ENCODE measurements at regions not wholly inside any gene's neighbourhood (a gene's known extent, or its start where the extent isn't known, plus 50 kb on each side); places are given as distances from the start of the nearest gene placed in this dataset.

- DNase-seq = no peak
- no peaks in the 10 kb centered on the region for H3K9me3 ChIP-seq (replicated peaks)
- H3K36me3 ChIP-seq = no peaks in the 10 kb centered on the region
- H3K27ac ChIP-seq = no peak overlapping the region
- no peaks in the 10 kb centered on the region for H3K4me1 ChIP-seq
- no peak overlapping the region for H3K4me3 ChIP-seq
- H3K27me3 ChIP-seq = no peaks in the 10 kb centered on the region
Measured at GRCh38 chr4:166458756-166459155, 585.7 kb downstream of the TLL1 start.

- no peak overlapping the region for H3K27ac ChIP-seq
- no peaks in the 10 kb centered on the region for H3K36me3 ChIP-seq
- no peaks in the 10 kb centered on the region for H3K27me3 ChIP-seq
- no peaks in the 10 kb centered on the region for H3K9me3 ChIP-seq (replicated peaks)
- no peak for DNase-seq
- H3K4me1 ChIP-seq = no peaks in the 10 kb centered on the region
- H3K4me3 ChIP-seq = no peak overlapping the region
Measured at GRCh38 chr4:166459621-166460020, 586.6 kb downstream of the TLL1 start.

GRCh38 chr4:166460769-166461550 is 587.9 kb downstream of the TLL1 start:
- no peak overlapping the region for H3K27ac ChIP-seq

GRCh38 chr4:166481055-166481454 is 608.0 kb downstream of the TLL1 start:
- no peaks in the 10 kb centered on the region for H3K4me1 ChIP-seq
- no peaks in the 10 kb centered on the region for H3K36me3 ChIP-seq
- no peak overlapping the region for H3K4me3 ChIP-seq
- no peaks in the 10 kb centered on the region for H3K9me3 ChIP-seq (replicated peaks)
- no peak for DNase-seq
- no peak overlapping the region for H3K27ac ChIP-seq
- no peaks in the 10 kb centered on the region for H3K27me3 ChIP-seq

More at GRCh38 chr4:166460769-166461550, 587.9 kb downstream of the TLL1 start:
- Histone ChIP-seq H3K4me3 (no peak overlapping the region), H3K4me1 (no peaks in the 10 kb centered on the region), H3K27me3 (no peaks in the 10 kb centered on the region), H3K9me3 (replicated peaks) (no peaks in the 10 kb centered on the region), H3K36me3 (no peaks in the 10 kb centered on the region)
- no peak for DNase-seq

- DNase-seq = no peak
Measured at GRCh38 chr4:166481739-166482138, 608.7 kb downstream of the TLL1 start.

GRCh38 chr4:166482758-166483157 is 609.7 kb downstream of the TLL1 start:
- Histone ChIP-seq H3K36me3 (no peaks in the 10 kb centered on the region), H3K27ac (no peak overlapping the region)
- no peak for DNase-seq

More at GRCh38 chr4:166481739-166482138, 608.7 kb downstream of the TLL1 start:
- H3K36me3 ChIP-seq = no peaks in the 10 kb centered on the region
- no peaks in the 10 kb centered on the region for H3K9me3 ChIP-seq (replicated peaks)
- H3K27me3 ChIP-seq = no peaks in the 10 kb centered on the region
- no peak overlapping the region for H3K4me3 ChIP-seq
- H3K27ac ChIP-seq = no peak overlapping the region
- no peaks in the 10 kb centered on the region for H3K4me1 ChIP-seq

GRCh38 chr4:166491635-166492034 is 618.6 kb downstream of the TLL1 start:
- Histone ChIP-seq H3K9me3 (replicated peaks) (no peaks in the 10 kb centered on the region), H3K4me3 (no peak overlapping the region), H3K36me3 (no peaks in the 10 kb centered on the region), H3K4me1 (no peaks in the 10 kb centered on the region), H3K27me3 (no peaks in the 10 kb centered on the region), H3K27ac (no peak overlapping the region)
- DNase-seq = no peak

More at GRCh38 chr4:166482758-166483157, 609.7 kb downstream of the TLL1 start:
- H3K4me1 ChIP-seq = no peaks in the 10 kb centered on the region
- no peaks in the 10 kb centered on the region for H3K27me3 ChIP-seq
- H3K9me3 ChIP-seq (replicated peaks) = no peaks in the 10 kb centered on the region
- no peak overlapping the region for H3K4me3 ChIP-seq

- Histone ChIP-seq H3K4me3 (no peak overlapping the region), H3K27ac (no peak overlapping the region), H3K4me1 (no peaks in the 10 kb centered on the region), H3K27me3 (no peaks in the 10 kb centered on the region), H3K9me3 (replicated peaks) (no peaks in the 10 kb centered on the region), H3K36me3 (no peaks in the 10 kb centered on the region)
- no peak for DNase-seq
Measured at GRCh38 chr4:166493924-166494345, 620.9 kb downstream of the TLL1 start.

- H3K4me1 ChIP-seq = no peaks in the 10 kb centered on the region
- H3K27ac ChIP-seq = no peak overlapping the region
- no peak overlapping the region for H3K4me3 ChIP-seq
Measured at GRCh38 chr4:166498546-166498945, 625.5 kb downstream of the TLL1 start.

GRCh38 chr4:166499820-166500219 is 626.8 kb downstream of the TLL1 start:
- Histone ChIP-seq H3K36me3 (no peaks in the 10 kb centered on the region), H3K27me3 (no peaks in the 10 kb centered on the region), H3K9me3 (replicated peaks) (no peaks in the 10 kb centered on the region), H3K4me1 (no peaks in the 10 kb centered on the region), H3K4me3 (no peak overlapping the region), H3K27ac (no peak overlapping the region)
- DNase-seq = peak in 1 of 2 experiments; percentile 1

More at GRCh38 chr4:166498546-166498945, 625.5 kb downstream of the TLL1 start:
- Histone ChIP-seq H3K9me3 (replicated peaks) (no peaks in the 10 kb centered on the region), H3K27me3 (no peaks in the 10 kb centered on the region), H3K36me3 (no peaks in the 10 kb centered on the region)
- no peak for DNase-seq

- DNase-seq = peak in 1 of 2 experiments; percentile 5
- Histone ChIP-seq H3K9me3 (replicated peaks) (no peaks in the 10 kb centered on the region), H3K27me3 (no peaks in the 10 kb centered on the region)
Measured at GRCh38 chr4:166501941-166502382, 628.9 kb downstream of the TLL1 start.

GRCh38 chr4:166502660-166503059 is 629.6 kb downstream of the TLL1 start:
- Histone ChIP-seq H3K9me3 (replicated peaks) (no peaks in the 10 kb centered on the region), H3K27ac (no peak overlapping the region), H3K36me3 (no peaks in the 10 kb centered on the region), H3K27me3 (no peaks in the 10 kb centered on the region), H3K4me3 (no peak overlapping the region), H3K4me1 (no peaks in the 10 kb centered on the region)
- DNase-seq = no peak

More at GRCh38 chr4:166501941-166502382, 628.9 kb downstream of the TLL1 start:
- H3K36me3 ChIP-seq = no peaks in the 10 kb centered on the region
- H3K4me3 ChIP-seq = no peak overlapping the region
- no peak overlapping the region for H3K27ac ChIP-seq
- H3K4me1 ChIP-seq = no peaks in the 10 kb centered on the region

GRCh38 chr4:166506051-166506450 is 633.0 kb downstream of the TLL1 start:
- Histone ChIP-seq H3K9me3 (replicated peaks) (no peaks in the 10 kb centered on the region), H3K36me3 (no peaks in the 10 kb centered on the region), H3K4me3 (no peak overlapping the region), H3K27me3 (no peaks in the 10 kb centered on the region), H3K4me1 (no peaks in the 10 kb centered on the region), H3K27ac (no peak overlapping the region)
- DNase-seq = no peak

GRCh38 chr4:166512267-166512666 is 639.2 kb downstream of the TLL1 start:
- no peaks in the 10 kb centered on the region for H3K9me3 ChIP-seq (replicated peaks)
- H3K27me3 ChIP-seq = no peaks in the 10 kb centered on the region
- no peaks in the 10 kb centered on the region for H3K36me3 ChIP-seq
- no peak for DNase-seq
- no peak overlapping the region for H3K27ac ChIP-seq
- H3K4me1 ChIP-seq = no peaks in the 10 kb centered on the region
- no peak overlapping the region for H3K4me3 ChIP-seq

GRCh38 chr4:166518315-166518714 is 645.3 kb downstream of the TLL1 start:
- H3K4me1 ChIP-seq = no peaks in the 10 kb centered on the region
- H3K27me3 ChIP-seq = no peaks in the 10 kb centered on the region
- no peak overlapping the region for H3K27ac ChIP-seq
- no peak for DNase-seq
- H3K4me3 ChIP-seq = no peak overlapping the region
- no peaks in the 10 kb centered on the region for H3K9me3 ChIP-seq (replicated peaks)
- H3K36me3 ChIP-seq = no peaks in the 10 kb centered on the region

GRCh38 chr4:166518776-166519175 is 645.7 kb downstream of the TLL1 start:
- Histone ChIP-seq H3K9me3 (replicated peaks) (no peaks in the 10 kb centered on the region), H3K36me3 (no peaks in the 10 kb centered on the region), H3K4me1 (no peaks in the 10 kb centered on the region), H3K27ac (no peak overlapping the region), H3K4me3 (no peak overlapping the region), H3K27me3 (no peaks in the 10 kb centered on the region)
- no peak for DNase-seq

Data from SJCRH30 (cell line).